OCI-LY1 (cell line): ENCODE measurements at regions not wholly inside any gene's neighbourhood (a gene's known extent, or its start where the extent isn't known, plus 50 kb on each side); places are given as distances from the start of the nearest gene placed in this dataset.

Source experiments
- EZH2 ChIP-seq: fragments of 200-600 bp; sonication (generic), shearing (Covaris generic); IDR thresholded peaks from 2 replicates; pipeline ENCODE4 v1.8.0; 2017; ENCODE audit warnings: borderline replicate concordance, mixed run types, mild to moderate bottlenecking, antibody characterized with exemption, low read length, moderate library complexity, mixed read lengths
- TF ChIP-seq, protein P1 (sequence below): fragments of 200-600 bp; sonication (generic), shearing (Covaris generic); IDR thresholded peaks from 2 replicates; pipeline ENCODE4 v1.5.1; 2017; ENCODE audit warnings: mild to moderate bottlenecking, antibody characterized with exemption, low read length, moderate library complexity, mixed read lengths

DNA sequence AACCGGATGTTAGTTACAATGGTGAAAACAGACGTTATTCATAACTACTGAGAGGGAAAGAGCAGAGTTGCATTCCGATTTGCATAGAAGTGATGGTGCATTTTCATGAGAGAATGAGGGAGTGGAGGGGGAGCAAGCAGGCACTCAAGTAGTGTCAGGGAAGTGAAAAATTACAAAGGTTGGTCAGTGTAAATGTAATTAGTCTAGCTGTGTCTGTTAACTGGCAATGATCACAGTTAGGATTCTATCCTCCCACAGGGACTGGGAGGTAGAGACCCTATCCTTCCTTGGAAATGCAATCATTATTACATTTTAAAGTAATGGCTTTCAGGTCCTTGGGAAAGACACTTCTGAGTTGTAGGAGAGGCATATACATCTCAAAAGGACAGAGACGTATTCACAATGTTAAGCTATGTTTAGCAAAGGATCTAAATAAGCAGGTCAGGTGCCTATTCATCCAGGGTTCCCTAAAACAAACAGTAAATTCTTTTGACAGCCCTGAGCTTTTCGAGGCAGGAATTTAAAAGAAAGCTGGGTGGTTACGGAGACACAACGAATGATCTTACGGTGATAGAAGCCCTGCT lies 1671.8 kb upstream of the DDX18 start:
- TF ChIP-seq, protein P1, sequence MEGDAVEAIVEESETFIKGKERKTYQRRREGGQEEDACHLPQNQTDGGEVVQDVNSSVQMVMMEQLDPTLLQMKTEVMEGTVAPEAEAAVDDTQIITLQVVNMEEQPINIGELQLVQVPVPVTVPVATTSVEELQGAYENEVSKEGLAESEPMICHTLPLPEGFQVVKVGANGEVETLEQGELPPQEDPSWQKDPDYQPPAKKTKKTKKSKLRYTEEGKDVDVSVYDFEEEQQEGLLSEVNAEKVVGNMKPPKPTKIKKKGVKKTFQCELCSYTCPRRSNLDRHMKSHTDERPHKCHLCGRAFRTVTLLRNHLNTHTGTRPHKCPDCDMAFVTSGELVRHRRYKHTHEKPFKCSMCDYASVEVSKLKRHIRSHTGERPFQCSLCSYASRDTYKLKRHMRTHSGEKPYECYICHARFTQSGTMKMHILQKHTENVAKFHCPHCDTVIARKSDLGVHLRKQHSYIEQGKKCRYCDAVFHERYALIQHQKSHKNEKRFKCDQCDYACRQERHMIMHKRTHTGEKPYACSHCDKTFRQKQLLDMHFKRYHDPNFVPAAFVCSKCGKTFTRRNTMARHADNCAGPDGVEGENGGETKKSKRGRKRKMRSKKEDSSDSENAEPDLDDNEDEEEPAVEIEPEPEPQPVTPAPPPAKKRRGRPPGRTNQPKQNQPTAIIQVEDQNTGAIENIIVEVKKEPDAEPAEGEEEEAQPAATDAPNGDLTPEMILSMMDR = no peak
- TF ChIP-seq EZH2 = no peak
